A673 (cell line): ENCODE measurements at regions not wholly inside any gene's neighbourhood (a gene's known extent, or its start where the extent isn't known, plus 50 kb on each side); places are given as distances from the start of the nearest gene placed in this dataset.

ENCODE experiments used
- CTCF ChIP-seq: fragments of 300-800, 200-600 bp; sonication (generic); conservative IDR thresholded peaks from 2 replicates; pipeline ENCODE4 v1.5.1; 2017; ENCODE audit warnings: low read depth, mild to moderate bottlenecking, antibody characterized with exemption, low read length, moderate library complexity, mixed read lengths
- EZH2 ChIP-seq: fragments of 200-600 bp; sonication (generic); IDR thresholded peaks from 2 replicates; pipeline ENCODE4 v1.6.1; 2017; ENCODE audit warnings: borderline replicate concordance, low read depth, mild to moderate bottlenecking, mixed read lengths, antibody characterized with exemption, low read length; ENCODE audit not compliant: poor library complexity, severe bottlenecking

GRCh38 chr13:80889829-80890228 is 548.9 kb upstream of the SPRY2 start:
- TF ChIP-seq CTCF (no peak), EZH2 (no peak)
